ENCODE measurements at regions not wholly inside any gene's neighbourhood (a gene's known extent, or its start where the extent isn't known, plus 50 kb on each side); places are given as distances from the start of the nearest gene placed in this dataset.

DNA sequence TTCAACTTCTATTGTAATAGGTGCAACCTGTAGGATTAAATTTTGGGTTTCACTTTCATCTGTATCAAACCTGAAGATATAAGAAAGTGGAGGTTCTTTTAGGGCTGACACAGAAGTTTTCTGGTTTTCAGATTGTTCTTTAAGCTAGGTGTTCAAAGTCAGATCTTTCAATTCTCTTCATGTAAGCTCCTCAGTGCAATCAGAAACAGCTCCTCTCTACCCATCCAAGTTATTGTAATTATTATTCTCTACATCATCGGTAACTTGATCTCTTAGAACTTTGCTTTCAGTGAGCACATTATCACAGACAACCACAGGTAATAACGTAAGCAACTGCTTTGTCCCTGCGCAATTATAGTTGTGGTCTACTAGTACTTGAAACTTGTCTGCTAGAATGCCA lies 179.4 kb downstream of the MYCN start (continued):
- no peak for TF ChIP-seq POLR2AphosphoS5 (IDR thresholded peaks at IDR 0.05; ENCODE audit: low read depth, low read length)

DNA sequence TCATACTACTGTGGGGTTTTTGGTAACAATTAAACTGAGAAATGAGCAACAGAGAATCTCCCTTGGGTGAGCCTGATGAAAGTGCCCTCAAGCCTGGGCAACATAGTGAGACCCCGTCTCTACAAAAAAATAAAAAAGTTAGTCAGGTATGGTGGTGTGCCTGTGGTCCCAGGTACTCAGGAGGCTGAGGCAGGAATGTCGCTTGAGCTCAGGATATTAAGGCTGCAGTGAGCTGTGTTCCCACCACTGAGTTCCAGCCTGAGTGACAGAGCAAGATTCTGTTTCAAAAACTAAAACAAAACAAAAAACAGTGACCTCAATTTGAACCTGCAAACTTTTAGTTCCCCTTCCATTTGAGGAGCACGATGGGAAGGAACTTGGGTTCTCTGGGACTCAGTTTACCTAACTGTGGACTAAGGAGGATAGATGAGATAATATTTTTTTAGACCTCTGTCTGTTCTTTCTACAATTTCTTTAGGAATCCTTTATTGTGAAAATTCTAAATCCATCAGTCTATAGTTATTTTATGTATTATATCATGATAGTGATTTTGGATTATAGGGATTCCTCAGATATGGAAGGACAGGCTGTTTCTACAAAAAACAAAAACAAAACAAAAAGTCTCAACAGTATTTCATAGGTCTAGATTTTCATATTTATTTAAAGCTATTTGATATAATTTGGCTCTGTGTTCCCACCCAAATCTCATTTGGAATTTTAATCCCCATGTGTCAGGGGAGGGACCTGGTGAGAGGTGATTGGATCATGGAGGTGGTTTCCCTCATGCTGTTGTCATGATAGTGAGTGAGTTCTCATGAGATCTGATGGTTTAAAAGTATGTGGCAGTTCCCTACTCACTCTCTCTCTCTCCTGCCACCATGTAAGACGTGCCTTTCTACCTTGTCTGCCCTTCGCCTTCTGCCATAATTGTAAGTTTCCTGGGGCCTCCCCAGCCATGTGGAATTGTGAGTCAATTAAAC lies 178.6 kb downstream of the MYCN start:
- no peaks in the 10 kb centered on the region for H3K27me3 ChIP-seq (ENCODE audit: insufficient read depth)
- no peaks in the 10 kb centered on the region for H4K20me1 ChIP-seq (ENCODE audit: insufficient read depth)
- no peaks in the 10 kb centered on the region for H3K79me2 ChIP-seq (ENCODE audit: insufficient read depth)
- no peak overlapping the region for H2AFZ ChIP-seq (ENCODE audit: low read depth)
- no peak for TF ChIP-seq YY1 (IDR thresholded peaks at IDR 0.05; ENCODE audit: low read depth)
- TF ChIP-seq, protein P1, sequence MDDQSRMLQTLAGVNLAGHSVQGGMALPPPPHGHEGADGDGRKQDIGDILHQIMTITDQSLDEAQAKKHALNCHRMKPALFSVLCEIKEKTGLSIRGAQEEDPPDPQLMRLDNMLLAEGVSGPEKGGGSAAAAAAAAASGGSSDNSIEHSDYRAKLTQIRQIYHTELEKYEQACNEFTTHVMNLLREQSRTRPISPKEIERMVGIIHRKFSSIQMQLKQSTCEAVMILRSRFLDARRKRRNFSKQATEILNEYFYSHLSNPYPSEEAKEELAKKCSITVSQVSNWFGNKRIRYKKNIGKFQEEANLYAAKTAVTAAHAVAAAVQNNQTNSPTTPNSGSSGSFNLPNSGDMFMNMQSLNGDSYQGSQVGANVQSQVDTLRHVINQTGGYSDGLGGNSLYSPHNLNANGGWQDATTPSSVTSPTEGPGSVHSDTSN (IDR thresholded peaks at IDR 0.05): no peak
- TF ChIP-seq RFX5 (IDR thresholded peaks at IDR 0.05; ENCODE audit: low read length): no peak
- no peak for TF ChIP-seq RCOR1 (IDR thresholded peaks at IDR 0.05; ENCODE audit: low read length)
- no peak for TF ChIP-seq FOXM1 (IDR thresholded peaks at IDR 0.05; ENCODE audit: low read depth)
- no peak for TF ChIP-seq RXRA (IDR thresholded peaks at IDR 0.05; ENCODE audit: borderline replicate concordance, low read depth)
- no peak for TF ChIP-seq GATA2 (CRISPR knock-in tag; IDR thresholded peaks at IDR 0.05)
- TF ChIP-seq EZH2phosphoT487 (IDR thresholded peaks at IDR 0.05; ENCODE audit: borderline replicate concordance, low read depth): no peak
- TF ChIP-seq, protein P2, sequence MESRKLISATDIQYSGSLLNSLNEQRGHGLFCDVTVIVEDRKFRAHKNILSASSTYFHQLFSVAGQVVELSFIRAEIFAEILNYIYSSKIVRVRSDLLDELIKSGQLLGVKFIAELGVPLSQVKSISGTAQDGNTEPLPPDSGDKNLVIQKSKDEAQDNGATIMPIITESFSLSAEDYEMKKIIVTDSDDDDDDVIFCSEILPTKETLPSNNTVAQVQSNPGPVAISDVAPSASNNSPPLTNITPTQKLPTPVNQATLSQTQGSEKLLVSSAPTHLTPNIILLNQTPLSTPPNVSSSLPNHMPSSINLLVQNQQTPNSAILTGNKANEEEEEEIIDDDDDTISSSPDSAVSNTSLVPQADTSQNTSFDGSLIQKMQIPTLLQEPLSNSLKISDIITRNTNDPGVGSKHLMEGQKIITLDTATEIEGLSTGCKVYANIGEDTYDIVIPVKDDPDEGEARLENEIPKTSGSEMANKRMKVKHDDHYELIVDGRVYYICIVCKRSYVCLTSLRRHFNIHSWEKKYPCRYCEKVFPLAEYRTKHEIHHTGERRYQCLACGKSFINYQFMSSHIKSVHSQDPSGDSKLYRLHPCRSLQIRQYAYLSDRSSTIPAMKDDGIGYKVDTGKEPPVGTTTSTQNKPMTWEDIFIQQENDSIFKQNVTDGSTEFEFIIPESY (IDR thresholded peaks at IDR 0.05; ENCODE audit: borderline replicate concordance, low read depth): no peak
- no peak for TF ChIP-seq CHD2 (IDR thresholded peaks at IDR 0.05; ENCODE audit: low read length, partially characterized antibody)
- TF ChIP-seq, protein P3, sequence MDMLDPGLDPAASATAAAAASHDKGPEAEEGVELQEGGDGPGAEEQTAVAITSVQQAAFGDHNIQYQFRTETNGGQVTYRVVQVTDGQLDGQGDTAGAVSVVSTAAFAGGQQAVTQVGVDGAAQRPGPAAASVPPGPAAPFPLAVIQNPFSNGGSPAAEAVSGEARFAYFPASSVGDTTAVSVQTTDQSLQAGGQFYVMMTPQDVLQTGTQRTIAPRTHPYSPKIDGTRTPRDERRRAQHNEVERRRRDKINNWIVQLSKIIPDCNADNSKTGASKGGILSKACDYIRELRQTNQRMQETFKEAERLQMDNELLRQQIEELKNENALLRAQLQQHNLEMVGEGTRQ (IDR thresholded peaks at IDR 0.05; ENCODE audit: borderline replicate concordance, low read depth, low read length): no peak
- H3K36me3 ChIP-seq (replicated peaks in 1 of 2; ENCODE audit: control insufficient read depth in 1 of 2, insufficient read depth in 2 of 2, low read length in 1 of 2): no peaks in the 10 kb centered on the region
- ChIA-PET CTCF (no interaction called here), POLR2A (no interaction called here)
- no peak overlapping the region for H3K27ac ChIP-seq (ENCODE audit: low read depth in 2 of 2, low read length in 1 of 2)
- H3K4me3 ChIP-seq (ENCODE audit: low read depth in 2 of 2, low read length in 1 of 2): no peak overlapping the region
- no peaks in the 10 kb centered on the region for H3F3A ChIP-seq (replicated peaks; ENCODE audit: insufficient read depth)
- no peaks in the 10 kb centered on the region for H3K9me3 ChIP-seq
- H3K9me2 ChIP-seq: no peaks in the 10 kb centered on the region
- DNase-seq: no peak
- H3K4me2 ChIP-seq: no peak overlapping the region
- no peak overlapping the region for H3K9ac ChIP-seq
- H3K4me1 ChIP-seq (ENCODE audit: control insufficient read depth in 1 of 2, insufficient read depth in 2 of 2, low read depth in 1 of 2, low read length in 1 of 2): peaks cover 0 to 8% of the 10 kb centered on the region in 2 experiments; a peak in 1 of 4 replicates
- WGBS (ENCODE audit: low lambda C conversion rate): 28% methylated on average over 5 of the region's 5 CpGs
